ENCODE measurements at regions not wholly inside any gene's neighbourhood (a gene's known extent, or its start where the extent isn't known, plus 50 kb on each side); places are given as distances from the start of the nearest gene placed in this dataset.

DNA sequence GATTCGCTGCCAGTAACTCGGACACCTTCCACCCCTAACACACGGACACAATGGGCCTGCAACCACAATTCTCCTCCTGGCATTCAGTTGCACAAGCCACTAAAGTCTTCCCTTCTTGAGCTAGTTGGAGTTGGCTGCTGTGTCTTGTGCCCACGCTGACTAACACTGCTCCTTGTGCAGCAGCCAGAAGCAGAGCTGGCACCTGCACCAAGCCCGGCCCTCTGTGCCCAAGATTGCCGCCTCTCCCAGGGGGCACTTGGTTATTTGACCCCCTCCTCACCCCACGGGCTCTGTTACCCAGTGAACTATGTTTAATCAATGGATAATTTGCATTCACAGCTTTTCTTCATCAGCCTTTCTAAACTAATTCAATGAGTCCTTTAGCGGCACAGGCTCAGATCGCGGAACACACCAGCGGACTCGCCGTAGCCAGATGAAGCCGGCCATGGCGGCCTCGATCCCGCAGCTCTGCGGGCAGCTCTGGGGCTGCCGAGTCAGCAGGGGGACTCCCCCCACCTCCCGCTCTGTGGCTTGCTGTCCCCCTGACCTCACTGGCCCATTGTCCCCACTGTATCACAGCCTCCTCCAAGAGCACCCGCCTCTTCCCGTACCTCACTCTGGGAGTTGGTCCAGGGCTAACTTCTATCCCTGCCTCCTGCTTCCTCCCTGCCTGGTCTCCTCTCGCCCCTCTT, 94.8 kb upstream of the AFDN start:
- no peak for DNase-seq (ENCODE audit: low read depth)

- no peak for DNase-seq (ENCODE audit: low read depth)
Measured at GRCh38 chr6:167733740-167734661, 92.7 kb upstream of the AFDN start.

GRCh38 chr6:167734662-167735083, 92.0 kb upstream of the AFDN start:
- no peak for DNase-seq (ENCODE audit: low read depth)

- no peak for DNase-seq (ENCODE audit: low read depth)
Measured at GRCh38 chr6:167735084-167735950, 91.4 kb upstream of the AFDN start.

DNA sequence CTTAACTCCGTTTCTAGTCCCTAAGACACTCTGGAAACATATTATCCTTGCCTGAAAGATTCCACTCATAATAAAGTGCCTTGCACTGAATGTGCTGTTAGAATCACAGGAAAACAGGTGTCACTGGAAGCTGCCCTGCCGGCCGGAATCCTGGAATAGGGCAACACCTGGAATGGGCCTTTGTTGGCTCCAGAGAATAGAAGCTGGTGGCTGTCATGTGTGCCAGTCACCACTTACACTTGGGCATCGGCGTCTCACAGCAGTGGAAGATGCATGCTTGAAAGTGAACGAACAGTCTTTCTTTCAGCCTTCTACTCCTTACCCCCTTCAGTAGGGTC, 90.8 kb upstream of the AFDN start:
- DNase-seq (ENCODE audit: low read depth), result no peak

DNA sequence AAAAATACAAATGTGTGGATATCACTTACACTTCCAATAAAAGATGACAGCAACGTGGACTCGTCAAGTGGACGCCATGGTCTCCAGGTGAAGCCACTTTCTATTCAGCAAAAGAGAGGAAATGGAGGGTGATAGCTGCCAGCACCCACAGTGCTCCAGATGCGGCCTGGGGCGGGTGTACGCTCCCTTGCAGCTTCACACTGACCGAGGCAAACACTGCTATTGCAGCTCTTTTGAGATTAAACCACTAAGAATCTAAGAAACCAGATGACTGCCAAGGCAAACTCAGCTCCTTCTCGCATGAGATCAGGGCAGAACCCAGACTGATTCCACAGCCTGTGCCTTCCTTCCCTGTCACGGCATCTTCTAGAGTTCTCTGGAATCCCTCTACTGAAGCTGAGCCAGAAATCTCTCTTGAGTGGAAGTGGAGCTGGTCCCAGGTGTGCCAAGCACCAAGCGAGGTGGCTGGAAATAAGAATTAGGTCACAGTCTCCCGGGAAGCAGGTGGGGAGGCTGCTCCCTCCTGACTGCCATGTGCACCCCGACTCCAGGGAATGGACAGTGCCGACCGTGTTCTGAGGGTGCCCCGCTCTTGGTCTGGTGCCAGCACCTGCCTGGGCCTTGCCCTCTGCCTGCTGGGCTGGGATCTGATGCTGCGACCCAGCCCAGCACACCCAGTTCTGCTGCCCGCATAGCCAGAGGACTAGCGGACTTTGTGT, 90.1 kb upstream of the AFDN start:
- no peak for DNase-seq (ENCODE audit: low read depth)

DNA sequence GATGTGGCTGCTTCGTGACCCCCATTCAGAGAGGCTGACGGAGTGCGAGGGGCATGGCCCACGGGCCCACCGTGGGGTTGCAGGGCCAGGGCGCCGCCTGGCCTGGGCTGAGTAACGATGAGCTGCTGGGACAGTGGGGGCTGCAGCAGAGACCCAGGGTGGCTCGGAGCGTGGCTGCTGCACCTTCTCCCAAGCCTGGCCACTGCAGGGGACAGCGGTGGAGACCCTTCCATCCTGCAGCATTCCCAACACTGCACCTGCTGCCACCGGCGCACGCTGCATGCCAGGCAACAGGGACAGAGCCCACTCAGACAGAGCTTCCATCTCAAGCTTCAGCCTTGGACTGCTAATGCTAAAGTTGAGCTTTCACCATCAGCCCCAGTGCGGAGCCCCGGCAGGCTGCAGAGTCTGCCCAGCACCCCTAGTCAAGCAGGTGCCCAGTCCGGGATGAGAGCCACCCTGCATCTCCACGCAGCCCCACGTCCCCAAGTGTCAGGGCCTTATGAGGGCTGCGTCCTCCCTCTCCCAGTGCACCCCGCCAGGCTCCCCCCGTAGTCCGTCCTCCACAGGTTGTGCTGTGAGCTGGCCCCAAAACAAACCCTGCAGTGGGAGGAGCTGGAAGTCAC, 89.4 kb upstream of the AFDN start:
- no peak for DNase-seq (ENCODE audit: low read depth)

DNA sequence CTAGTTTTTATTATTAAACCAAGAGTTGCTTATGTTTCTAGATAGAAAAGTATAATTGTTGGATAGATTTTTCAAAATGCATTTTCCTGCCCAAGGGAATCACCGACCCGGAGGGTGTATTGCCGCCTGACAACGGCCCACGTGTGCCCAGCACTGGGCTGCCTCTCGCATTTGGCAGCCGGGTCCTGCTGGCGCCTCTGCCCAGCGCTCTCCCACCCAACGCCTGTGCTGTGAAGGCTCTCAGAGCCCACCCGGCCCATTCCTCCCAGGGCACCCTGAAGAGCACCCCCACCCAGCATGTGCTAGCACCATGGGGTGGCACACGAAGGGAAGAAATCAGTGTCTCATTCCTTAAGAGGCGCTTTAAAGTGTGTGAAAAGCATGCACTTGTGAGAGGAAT, 88.3 kb upstream of the AFDN start:
- no peak for DNase-seq (ENCODE audit: low read depth)

GRCh38 chr6:167739721-167740475, 86.8 kb upstream of the AFDN start:
- DNase-seq (ENCODE audit: low read depth), result no peak

GRCh38 chr6:167742719-167743303, 83.9 kb upstream of the AFDN start:
- DNase-seq (ENCODE audit: low read depth), result no peak

DNA sequence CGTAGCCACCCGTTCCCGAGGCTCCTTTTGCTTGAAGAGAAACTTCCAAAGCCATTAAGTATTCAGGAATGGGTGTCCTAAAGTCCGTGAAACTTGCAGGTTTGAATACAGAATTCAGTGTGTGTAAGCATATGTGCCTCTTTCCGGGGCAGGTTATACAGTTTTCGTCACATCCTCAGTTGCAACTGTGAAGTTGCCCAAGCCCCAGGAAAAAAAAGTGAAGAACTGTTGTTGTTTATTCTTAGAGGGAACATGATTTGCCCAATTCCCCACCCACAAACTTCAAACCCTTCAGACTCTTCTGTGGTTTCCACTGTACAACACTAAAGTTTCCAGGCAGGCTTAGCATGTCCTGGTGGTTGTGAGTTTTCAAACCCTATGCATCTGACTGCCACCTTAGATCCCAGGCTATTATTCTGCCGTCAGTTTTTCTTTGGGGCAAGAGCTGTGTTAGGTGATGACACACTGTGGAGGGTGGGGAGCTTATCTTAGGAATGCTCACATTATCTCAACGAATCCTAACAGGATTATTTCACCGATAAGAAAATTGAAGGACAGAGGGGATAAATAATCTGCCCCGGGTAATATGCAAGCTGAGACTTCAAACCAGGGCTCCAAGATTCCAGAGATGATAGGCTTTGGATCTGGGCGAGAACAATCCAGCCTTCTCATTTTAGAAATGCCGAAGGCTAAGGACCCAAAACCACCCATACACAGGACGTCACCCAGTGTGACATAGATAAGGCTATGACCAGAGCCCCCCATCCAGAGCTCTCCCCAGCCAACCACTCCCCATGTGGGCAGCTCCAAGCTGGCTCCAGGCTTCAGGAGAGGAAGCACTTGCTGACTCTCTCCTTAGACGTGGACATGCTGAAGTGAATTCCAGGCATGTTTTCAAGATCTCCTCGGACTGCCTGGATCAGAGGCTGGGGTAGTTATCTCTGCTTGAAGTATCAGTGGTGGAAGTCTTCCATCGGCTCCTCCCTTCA, 81.7 kb upstream of the AFDN start:
- DNase-seq (ENCODE audit: low read depth), result no peak

DNA sequence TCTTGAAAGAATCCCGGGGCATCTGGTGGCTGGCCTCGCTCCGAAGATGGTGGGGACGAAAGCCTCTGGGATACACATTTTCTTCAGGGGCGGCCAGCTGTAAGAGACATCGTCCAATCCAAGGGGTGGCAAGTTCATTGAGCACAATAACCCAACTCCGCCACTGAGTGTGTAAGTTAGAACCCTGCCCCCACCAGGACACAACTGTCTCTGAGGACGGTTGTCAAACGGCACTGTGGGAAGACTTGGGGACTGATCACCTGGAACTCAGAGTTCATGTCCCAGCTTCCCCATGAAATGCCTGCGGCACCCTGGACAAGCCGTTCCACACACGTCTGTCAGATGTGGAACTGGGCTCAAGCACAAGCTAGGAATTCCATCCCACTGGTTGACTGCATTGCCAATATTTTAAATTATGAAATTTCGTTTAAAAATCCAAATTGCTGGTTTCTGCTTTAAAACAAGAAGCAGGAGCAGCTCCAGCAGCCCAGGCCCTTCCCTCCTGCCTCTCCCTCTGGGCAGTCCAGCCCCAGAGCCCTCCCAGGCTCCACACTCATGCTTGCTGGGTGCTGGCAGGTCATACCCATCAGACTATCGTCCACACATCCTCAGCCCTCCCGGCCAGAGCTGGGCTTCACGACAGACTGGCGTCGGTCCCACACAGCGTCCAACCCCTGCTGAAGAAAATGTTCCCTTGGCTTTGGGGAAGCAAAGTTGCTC, 80.9 kb upstream of the AFDN start:
- DNase-seq (ENCODE audit: low read depth), result no peak

DNA sequence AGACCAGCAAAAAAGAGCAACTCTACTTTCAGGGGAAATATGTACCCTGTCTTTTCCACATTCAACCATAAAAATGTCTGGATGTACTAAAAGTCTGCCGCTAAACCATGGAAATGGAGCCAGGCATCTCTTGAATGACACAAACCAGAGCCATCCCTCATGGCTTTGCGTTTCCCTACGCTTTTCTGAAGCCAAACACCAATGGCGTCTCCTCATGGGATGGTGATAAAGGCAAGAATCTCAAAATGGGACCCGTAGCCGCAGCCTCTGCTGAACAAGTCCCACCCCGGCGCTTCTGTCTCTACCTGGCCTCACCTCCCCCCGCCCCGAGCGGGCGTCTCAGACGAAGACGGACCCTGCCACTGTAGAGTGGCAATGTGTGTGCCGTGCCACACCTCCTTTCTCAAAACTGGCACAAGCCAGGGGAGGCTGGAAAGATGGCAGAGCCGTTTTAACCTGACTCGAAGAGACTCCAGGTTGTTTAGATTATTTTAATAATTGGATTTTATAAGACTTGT, 80.3 kb upstream of the AFDN start:
- DNase-seq (ENCODE audit: low read depth), result no peak

DNA sequence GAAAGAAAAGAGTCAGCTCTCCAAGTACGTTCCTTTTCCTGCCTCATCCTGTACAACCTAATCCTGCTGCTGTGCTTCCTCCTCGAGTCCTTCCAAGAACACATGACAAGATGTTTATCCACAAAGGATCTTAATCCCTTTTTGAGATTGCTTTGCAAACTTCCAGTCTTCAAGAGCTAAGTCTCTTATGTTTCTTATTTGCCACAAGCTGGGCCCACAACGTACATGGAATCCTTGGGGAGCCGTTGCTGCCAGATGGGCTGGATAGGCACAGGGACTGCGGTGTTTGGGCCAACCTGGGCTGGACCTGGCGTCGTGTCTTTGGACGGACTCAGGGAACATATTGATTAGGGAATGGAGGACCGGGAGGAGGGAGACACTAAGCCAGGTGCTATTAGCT, 79.7 kb upstream of the AFDN start:
- DNase-seq (ENCODE audit: low read depth), result no peak

GRCh38 chr6:167747645-167748044, 79.1 kb upstream of the AFDN start:
- DNase-seq (ENCODE audit: low read depth), result no peak

DNA sequence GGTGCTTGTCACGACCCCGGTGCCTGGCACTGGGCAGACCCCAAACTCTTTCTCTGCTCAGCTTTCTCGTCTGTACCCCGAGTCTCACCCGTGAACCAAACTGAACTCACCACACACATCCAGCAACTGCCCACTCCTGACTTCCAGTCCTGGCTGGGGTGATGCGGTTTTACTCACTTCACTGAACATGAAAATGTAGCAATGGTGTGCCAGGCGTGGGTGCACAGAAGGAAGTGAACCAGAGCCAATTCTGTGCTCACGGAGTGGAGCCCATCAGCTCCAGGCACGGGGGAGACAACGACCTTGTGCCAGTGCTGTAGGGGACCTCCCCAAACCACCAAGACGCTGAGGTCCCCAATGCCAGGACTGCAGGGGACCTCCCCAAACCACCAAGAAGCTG, 78.7 kb upstream of the AFDN start:
- no peak for DNase-seq (ENCODE audit: low read depth)
